ENCODE measurements at regions not wholly inside any gene's neighbourhood (a gene's known extent, or its start where the extent isn't known, plus 50 kb on each side); places are given as distances from the start of the nearest gene placed in this dataset.

DNA sequence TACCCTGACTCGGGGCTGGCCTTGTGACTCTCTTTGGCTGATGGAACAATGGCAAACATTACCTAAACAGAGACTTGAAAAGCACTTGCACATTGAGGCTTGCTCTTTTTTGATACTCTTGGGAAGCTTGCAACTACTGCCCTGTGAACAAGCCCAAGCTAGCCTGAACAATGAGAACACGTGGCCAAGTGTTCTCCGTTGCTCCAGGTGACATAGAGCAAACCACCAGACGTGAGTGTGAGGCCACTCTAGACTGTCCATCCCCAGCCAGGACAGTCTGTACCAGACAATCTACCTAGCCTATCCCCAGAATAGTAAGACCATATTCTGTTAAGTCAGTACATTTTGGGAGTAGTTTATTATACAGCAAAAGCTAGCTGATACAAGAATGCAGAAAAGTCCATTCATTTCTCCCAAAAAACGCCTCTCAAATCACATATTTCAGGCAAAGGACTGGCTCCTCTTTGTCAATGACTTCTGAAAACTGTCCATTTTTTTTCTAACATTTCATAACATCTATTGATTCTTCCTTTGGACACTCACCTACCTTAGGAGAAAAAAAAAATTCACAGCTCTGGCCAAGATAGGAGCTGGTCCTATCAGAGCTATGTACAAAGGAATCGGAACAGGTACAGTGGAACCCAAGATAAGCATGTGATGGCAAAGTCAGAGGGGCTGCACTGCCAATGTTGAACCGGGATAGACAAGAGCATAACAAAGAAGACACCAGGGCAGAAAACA is 142.1 kb upstream of the PKDCC start:
- TF ChIP-seq, protein P1, sequence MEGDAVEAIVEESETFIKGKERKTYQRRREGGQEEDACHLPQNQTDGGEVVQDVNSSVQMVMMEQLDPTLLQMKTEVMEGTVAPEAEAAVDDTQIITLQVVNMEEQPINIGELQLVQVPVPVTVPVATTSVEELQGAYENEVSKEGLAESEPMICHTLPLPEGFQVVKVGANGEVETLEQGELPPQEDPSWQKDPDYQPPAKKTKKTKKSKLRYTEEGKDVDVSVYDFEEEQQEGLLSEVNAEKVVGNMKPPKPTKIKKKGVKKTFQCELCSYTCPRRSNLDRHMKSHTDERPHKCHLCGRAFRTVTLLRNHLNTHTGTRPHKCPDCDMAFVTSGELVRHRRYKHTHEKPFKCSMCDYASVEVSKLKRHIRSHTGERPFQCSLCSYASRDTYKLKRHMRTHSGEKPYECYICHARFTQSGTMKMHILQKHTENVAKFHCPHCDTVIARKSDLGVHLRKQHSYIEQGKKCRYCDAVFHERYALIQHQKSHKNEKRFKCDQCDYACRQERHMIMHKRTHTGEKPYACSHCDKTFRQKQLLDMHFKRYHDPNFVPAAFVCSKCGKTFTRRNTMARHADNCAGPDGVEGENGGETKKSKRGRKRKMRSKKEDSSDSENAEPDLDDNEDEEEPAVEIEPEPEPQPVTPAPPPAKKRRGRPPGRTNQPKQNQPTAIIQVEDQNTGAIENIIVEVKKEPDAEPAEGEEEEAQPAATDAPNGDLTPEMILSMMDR (IDR thresholded peaks at IDR 0.05; ENCODE audit: insufficient read depth, low read depth, low read length): no peak
- TF ChIP-seq EZH2 (IDR thresholded peaks at IDR 0.05; ENCODE audit: insufficient read depth, low read length): no peak

Data from astrocyte (in vitro differentiated cells and primary cell).